ENCODE measurements at regions not wholly inside any gene's neighbourhood (a gene's known extent, or its start where the extent isn't known, plus 50 kb on each side); places are given as distances from the start of the nearest gene placed in this dataset.

DNA sequence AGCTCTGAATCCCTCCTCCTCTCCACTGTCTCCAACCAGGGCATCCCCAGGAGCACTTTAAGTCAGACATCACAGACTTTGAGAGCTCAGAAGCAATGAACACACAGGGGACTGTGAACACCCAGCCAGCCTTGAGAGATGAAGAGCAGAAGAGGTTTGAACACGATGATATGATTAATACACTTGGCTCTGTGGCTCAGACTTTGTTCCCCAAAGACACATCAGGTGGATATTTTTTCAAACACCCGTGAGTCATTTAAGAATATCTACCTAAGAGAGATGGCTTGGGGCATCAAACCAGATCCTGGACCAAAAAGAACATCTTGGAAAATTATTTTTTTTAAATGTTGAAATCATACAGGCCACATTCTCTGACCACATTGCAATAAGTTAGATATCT is 134.9 kb upstream of the OTOS start:
- WGBS, 4 donors: 51 to 53% (median 52%) methylated on average over 2 of the region's 2 CpGs
- intact Hi-C loops (cut with DNase I): no loop called here
- DNase-seq (no peak), ATAC-seq (no peak)
- H3K36me3 ChIP-seq: no peaks in the 10 kb centered on the region
- H3K27me3 ChIP-seq: peaks cover 0 to 5% (median 0%) of the 10 kb centered on the region in 9 donors
- peaks cover 0 to 18% (median 0%) of the 10 kb centered on the region in 12 donors for H3K4me1 ChIP-seq
- H3K27ac ChIP-seq: no peak overlapping the region
- TF ChIP-seq, protein P1, sequence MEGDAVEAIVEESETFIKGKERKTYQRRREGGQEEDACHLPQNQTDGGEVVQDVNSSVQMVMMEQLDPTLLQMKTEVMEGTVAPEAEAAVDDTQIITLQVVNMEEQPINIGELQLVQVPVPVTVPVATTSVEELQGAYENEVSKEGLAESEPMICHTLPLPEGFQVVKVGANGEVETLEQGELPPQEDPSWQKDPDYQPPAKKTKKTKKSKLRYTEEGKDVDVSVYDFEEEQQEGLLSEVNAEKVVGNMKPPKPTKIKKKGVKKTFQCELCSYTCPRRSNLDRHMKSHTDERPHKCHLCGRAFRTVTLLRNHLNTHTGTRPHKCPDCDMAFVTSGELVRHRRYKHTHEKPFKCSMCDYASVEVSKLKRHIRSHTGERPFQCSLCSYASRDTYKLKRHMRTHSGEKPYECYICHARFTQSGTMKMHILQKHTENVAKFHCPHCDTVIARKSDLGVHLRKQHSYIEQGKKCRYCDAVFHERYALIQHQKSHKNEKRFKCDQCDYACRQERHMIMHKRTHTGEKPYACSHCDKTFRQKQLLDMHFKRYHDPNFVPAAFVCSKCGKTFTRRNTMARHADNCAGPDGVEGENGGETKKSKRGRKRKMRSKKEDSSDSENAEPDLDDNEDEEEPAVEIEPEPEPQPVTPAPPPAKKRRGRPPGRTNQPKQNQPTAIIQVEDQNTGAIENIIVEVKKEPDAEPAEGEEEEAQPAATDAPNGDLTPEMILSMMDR (IDR thresholded peaks at IDR 0.05): no peak
- TF ChIP-seq POLR2A (IDR thresholded peaks at IDR 0.05): no peak
- peaks cover 0 to 23% (median 9%) of the 10 kb centered on the region in 12 donors for H3K9me3 ChIP-seq
- no peak overlapping the region for H3K4me3 ChIP-seq

DNA sequence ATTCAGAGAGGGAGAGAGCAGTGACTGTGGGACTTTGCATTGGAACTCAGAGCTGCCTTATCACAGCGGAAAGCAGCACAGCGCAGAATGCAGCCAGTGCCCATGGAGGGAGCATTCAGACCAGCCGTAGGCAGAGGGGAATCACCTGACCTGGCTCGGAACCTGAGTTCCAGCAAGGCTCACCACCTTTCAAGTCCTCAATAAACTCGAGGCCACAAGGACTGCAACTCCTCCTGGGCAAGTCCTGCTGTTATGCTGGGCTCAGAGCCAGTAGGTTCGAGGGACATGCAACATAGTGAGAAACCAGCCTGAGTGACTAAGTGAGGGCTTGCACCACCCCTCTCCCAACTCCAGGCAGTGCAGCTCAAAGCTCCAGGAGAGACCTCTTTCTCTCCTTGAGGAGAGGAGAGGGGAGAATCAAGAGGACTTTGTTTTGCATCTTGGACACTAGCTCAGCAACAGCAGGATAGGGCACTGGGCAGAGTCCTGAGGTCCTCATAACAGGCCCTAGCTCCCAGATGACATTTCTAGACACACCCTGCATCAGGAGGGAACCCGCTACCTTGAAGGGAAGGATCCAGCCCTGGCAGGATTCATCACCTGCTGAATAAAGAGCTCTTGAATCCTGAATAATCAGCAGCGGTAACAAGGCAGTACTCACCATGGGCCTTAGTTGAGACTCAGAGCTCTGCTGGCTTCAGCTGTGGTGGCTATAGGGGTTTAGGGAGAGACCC is 136.8 kb upstream of the OTOS start:
- peak in 3 of 4 donors; percentile 32 to 70 (median 61) for ATAC-seq
- H3K36me3 ChIP-seq: no peaks in the 10 kb centered on the region
- peaks cover 0 to 12% (median under 1%) of the 10 kb centered on the region in 12 donors for H3K9me3 ChIP-seq
- 55 to 72% (median 60%) methylated on average over 6 to 8 of the region's 8 CpGs for WGBS, 4 donors
- no peak overlapping the region for H3K4me3 ChIP-seq
- H3K4me1 ChIP-seq: peaks cover 0 to 18% (median 0%) of the 10 kb centered on the region in 12 donors
- DNase-seq: peak in 2 of 5 donors; percentile 21 to 32
- no peak overlapping the region for H3K27ac ChIP-seq
- no peak for TF ChIP-seq POLR2A (IDR thresholded peaks at IDR 0.05)
- TF ChIP-seq, protein P1 (IDR thresholded peaks at IDR 0.05): no peak
- intact Hi-C loops (cut with DNase I): no loop called here
- H3K27me3 ChIP-seq: peaks cover 0 to 5% (median 0%) of the 10 kb centered on the region in 9 donors

DNA sequence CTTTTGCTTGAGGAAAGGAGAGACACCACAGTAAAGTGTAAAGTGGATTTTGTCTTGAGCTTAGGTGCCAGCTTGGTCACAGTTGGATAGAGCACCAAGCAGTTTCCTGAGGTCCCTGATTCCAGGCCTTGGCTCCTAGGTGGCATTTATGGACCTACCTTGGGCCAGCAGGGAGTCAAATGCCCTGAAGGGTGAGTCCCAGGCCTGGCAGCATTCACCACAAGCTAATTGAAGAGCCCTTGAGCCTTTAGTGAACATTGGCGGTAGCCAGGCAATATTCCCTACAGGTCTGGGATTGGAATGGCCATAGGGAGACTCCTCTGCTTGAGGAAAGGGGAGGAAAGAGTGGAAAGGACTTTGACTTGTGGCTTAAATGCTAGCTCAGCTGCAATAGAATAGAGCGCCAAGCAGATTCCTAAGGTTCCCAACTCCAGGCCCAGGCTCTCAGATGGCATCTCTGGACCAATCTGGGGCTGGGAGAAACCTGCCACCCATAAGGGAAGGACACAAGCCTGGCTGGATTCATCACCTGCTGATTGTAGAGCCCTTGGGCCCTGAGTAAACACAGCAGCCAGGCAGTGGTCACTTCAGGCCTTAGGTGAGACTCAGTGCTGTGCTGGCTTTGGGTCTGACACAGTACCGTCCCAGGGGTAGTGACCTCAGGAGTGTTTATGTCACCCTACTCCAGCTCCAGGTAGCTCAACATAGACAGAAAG is 137.5 kb upstream of the OTOS start:
- ATAC-seq (peak in 2 of 4 donors; percentile 31 to 36), DNase-seq (no peak)
- Histone ChIP-seq H3K4me1 (peaks cover 0 to 18% (median 0%) of the 10 kb centered on the region in 12 donors), H3K4me3 (no peak overlapping the region), H3K36me3 (no peaks in the 10 kb centered on the region), H3K27ac (peak overlapping the region in 4 of 12 donors; percentile 11 to 43 (median 30)), H3K27me3 (peaks cover 0 to 5% (median 0%) of the 10 kb centered on the region in 9 donors), H3K9me3 (peaks cover 0 to 8% (median 0%) of the 10 kb centered on the region in 12 donors)
- 79 to 97% (median 87%) methylated on average over 3 of the region's 3 CpGs for WGBS, 4 donors
- intact Hi-C loops (cut with DNase I): no loop called here
- TF ChIP-seq POLR2A (IDR thresholded peaks at IDR 0.05): no peak
- TF ChIP-seq, protein P1 (IDR thresholded peaks at IDR 0.05): no peak

DNA sequence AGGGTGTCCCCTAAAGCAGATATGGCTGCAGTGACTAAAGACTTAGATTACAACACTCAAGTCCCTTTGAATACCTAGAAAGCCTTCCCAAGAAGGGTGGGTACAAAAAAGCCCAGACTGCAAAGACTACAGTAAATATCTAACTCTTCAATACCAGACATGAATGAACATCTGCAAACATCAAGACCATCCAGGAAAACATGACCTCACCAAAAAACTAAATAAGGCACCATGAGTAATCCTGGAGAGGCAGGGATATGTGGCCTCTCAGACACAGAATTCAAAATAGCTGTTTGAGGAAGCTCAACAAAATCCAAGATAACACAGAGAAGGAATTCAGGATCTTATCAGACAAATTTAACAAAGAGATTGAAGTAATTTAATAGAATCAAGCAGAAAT is 138.2 kb upstream of the OTOS start:
- TF ChIP-seq, protein P1 (IDR thresholded peaks at IDR 0.05): no peak
- TF ChIP-seq POLR2A (IDR thresholded peaks at IDR 0.05): no peak
- Histone ChIP-seq H3K9me3 (peaks cover 0 to 8% (median 0%) of the 10 kb centered on the region in 12 donors), H3K36me3 (no peaks in the 10 kb centered on the region), H3K27me3 (peaks cover 0 to 6% (median 0%) of the 10 kb centered on the region in 9 donors), H3K4me1 (peaks cover 0 to 18% (median 0%) of the 10 kb centered on the region in 12 donors), H3K27ac (peak overlapping the region in 5 of 12 donors; percentile 14 to 43 (median 24)), H3K4me3 (no peak overlapping the region)
- ATAC-seq: peak in 3 of 4 donors; percentile 58 to 83 (median 68)
- no peak for DNase-seq
- intact Hi-C loops (cut with DNase I): no loop called here

Data from heart left ventricle (tissue), 16 donors.